Astrocyte (in vitro differentiated cells and primary cell): ENCODE measurements at regions not wholly inside any gene's neighbourhood (a gene's known extent, or its start where the extent isn't known, plus 50 kb on each side); places are given as distances from the start of the nearest gene placed in this dataset.

Experiments
- EZH2 ChIP-seq: IDR thresholded peaks from 2 replicates; pipeline ENCODE4 v1.6.1; 2012; ENCODE audit warnings: mild to moderate bottlenecking, low read length, inconsistent platforms; ENCODE audit not compliant: insufficient read depth
- TF ChIP-seq, protein P1 (sequence below): IDR thresholded peaks from 2 replicates; pipeline ENCODE4 v1.5.1; 2011; ENCODE audit warnings: low read depth, mild to moderate bottlenecking, inconsistent platforms, low read length, moderate library complexity; ENCODE audit not compliant: insufficient read depth

DNA sequence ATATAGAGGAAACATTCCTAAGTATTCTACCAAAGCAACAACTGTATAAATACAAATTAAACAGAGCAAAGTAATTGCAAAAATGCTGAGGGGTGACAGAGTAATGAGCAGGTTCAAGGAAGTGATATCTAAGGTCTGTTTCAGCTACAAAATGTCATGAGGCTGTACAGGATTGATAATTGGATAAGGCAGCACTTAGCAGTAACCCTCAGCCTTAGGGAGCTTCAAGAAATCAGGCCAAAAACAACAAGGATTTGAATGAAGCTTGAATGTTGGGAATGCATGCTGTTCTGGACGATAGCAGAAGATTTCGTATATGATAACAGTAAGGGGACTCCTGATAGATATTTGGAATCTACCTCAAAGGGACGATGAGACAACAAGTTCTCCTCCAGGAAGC lies 142.0 kb upstream of the MMADHC start:
- TF ChIP-seq, protein P1, sequence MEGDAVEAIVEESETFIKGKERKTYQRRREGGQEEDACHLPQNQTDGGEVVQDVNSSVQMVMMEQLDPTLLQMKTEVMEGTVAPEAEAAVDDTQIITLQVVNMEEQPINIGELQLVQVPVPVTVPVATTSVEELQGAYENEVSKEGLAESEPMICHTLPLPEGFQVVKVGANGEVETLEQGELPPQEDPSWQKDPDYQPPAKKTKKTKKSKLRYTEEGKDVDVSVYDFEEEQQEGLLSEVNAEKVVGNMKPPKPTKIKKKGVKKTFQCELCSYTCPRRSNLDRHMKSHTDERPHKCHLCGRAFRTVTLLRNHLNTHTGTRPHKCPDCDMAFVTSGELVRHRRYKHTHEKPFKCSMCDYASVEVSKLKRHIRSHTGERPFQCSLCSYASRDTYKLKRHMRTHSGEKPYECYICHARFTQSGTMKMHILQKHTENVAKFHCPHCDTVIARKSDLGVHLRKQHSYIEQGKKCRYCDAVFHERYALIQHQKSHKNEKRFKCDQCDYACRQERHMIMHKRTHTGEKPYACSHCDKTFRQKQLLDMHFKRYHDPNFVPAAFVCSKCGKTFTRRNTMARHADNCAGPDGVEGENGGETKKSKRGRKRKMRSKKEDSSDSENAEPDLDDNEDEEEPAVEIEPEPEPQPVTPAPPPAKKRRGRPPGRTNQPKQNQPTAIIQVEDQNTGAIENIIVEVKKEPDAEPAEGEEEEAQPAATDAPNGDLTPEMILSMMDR: no peak
- no peak for TF ChIP-seq EZH2
